GM19328 (cell line): ENCODE measurements at regions not wholly inside any gene's neighbourhood (a gene's known extent, or its start where the extent isn't known, plus 50 kb on each side); places are given as distances from the start of the nearest gene placed in this dataset.

Experiments used
- ATAC-seq: cut with Tn5 transposase; IDR thresholded peaks from one replicate; pipeline ENCODE4 v1.9.1; 2021; ENCODE audit warnings: mild to moderate bottlenecking, moderate library complexity; ENCODE audit not compliant: unreplicated experiment

DNA sequence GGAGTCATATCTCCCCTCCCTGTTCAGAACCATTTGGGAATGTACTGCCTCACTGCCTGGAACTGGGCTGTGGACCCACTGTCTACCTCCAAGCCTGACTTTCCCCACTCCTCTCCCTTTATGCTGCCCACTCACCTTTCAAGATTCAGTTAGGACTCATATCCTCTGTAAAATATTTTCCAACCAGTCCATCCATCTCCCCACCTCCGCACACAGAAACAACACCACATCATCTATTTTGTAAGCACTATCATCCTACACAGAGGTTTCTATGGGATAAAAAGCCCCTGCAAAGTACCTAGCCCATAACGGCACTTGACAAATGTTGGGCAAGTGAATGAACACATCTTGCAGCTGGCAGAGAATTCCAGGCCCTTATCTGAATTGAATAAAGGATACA, 250.8 kb downstream of the ANAPC1 start:
- no peak for ATAC-seq

DNA sequence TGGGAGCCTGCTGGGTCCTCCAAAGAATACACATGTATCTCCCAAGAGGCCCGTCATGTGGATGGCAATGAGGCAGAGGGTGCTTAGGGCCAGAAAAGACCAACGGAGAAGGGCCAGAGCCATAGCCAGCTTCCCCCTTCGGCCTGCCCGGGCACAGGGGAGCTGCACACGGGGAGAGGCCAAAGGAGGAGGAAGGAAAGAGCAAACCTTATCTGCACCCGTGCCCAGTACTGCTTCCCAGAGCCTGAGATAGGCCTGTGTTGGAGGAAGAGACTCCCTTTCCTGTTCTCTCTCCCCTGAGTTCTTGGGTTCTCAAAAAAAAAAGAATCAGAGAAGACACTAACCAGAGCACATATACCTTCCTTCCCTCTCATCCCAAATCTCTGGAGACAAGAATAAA, 250.3 kb downstream of the ANAPC1 start:
- no peak for ATAC-seq

DNA sequence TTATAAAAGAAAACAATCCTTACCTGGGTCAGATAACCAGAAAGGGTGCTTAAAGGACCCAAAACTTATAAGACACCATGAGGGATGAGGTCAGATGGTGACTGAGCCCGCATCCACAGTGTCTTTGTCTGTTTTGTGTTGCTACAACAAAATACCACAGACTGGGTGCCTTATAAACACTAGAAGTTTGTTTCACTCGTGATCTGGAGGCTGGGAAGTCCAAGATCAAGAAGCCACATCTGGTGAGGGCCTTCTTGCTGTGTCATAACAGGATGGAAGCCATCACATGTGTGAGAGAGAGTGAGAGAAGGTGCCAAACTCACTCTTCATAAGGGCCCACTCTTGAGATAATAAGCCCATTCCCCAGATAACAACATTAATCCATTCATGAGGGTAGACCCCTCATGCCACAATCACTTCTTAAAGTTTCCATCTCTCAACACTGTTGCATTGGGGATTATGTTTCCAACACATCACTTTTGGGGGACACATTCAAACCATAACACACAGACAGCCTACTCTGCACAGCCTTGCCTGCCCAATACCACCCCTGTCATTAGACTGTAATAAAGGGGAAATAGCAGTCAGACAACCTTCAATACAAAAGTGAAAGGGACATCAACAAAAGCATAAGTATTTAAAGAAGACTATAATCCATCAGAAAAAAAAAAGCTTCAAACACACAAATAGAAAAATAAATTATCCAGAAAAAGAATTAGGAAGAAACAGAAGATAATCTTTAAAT, 249.8 kb downstream of the ANAPC1 start:
- ATAC-seq: no peak

DNA sequence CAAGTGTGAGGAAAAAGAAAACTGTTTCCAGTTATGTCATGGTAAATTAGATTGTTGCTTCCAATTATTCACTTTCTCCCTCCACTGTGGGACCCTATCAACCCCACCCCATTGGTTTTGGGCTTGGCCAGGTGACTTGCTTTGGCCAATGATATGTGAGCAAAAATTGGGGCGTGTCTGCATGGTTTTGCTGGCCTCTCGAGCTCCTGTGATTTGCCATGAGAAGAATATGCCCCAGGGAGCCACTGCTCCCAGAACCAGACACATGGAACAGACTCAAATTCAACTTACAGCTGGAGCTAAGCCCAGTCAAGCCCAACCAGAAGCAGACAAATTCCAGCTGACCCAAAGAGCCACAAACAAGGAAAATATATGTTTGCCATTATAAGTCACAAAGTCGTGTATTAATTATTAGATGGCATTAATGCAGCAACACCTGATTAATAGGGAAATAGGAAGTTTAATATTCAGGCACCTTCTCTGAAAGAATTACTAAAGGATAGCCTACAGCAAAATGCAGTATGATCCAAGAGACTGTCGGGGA, 248.9 kb downstream of the ANAPC1 start:
- no peak for ATAC-seq

DNA sequence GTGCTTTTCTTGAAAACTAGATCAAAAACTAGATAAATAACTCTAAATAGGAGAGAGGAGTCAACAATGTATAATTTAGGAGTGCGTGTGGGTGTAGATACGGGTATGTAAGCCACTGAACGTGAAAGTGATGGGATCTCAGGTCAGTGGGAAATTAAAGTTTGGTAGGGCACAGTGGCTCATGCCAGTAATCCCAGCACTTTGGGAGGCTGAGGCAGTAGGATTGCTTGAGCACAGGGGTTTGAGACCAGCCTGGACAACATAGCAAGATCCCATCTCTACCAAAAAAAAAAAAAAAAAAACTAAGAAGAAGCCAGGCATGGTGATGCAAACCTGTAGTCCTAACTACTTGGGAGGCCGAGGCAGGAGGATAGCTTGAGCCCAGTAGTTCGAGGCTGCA, 247.1 kb downstream of the ANAPC1 start:
- no peak for ATAC-seq

DNA sequence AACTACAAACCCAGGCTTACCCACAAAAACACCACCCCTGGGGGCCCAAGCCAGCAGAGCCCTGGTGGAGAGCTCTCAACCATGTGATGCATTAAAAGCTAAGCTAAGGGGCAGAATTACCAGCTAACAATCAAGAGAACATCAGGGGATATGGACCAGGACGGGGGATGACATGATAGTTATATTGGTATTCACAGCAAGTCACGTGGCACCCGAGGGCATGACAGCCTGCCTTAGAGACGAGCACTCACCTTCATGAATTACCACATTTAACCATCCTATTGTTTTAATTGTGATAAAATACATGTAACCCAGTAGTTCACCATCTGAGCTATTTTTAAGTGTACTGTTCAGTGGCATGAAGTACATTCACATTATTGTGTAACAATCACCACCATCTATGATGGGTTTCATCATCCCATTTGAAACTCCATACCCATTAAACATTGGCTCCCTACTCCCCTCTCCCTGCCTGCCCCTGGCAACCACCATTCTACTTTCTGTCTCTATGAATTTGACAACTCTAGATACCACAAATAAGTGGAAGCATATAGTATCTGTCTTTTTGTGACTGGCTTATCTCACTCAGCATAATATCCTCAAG, 245.6 kb downstream of the ANAPC1 start:
- no peak for ATAC-seq

DNA sequence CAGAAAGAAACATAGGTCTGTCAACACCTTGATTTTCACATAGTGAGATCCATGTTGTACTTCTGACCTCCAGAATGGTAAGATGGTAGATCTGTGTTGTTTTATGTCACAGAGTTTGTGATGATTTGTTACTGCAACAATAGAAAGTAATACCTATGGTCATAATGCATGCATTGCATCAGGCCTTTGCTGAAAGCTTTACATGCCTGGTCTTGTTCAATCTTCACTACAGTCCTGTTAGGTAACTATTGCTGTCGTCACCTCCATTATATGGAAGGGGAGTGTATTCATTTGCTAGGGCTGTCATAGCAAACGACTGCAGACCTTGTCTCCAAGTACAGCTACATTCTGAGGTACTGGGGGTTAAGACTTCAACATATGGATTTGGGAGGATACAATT, 243.5 kb downstream of the ANAPC1 start:
- no peak for ATAC-seq

DNA sequence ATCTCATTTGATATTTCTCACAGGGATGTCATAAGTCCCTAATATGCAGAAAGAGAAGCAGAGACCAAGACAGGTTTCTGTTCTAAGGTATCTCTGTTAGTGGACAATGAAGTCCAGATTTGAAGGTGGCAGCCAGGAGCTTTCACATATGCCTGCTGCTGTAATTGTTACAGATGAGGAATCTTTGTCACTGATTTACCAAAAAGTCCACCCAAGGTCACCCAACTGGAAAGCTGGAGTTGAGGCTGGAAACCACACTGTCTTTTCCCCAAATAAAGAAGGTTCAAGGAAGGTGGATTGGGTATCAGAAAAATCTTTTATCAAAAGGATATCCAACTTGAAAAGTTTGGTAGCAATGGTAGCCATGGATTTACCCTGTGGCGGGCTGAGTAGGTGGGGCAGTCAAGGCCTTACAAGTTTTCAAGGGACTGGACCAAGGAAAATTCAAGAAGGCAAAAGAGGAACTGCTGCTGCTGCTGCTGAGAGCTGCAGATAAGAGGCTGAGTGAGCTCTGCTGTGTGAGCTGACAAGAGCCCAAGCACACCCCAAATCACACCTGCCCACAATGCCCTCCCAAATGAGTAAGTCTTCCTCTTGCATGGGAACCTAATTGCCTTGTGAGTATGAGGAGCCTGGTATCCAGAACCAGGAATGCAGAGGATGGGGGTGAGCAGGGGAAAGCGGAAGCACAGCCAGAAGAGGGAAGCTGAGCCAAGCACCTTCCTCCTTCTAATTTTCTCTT, 241.2 kb downstream of the ANAPC1 start:
- no peak for ATAC-seq

DNA sequence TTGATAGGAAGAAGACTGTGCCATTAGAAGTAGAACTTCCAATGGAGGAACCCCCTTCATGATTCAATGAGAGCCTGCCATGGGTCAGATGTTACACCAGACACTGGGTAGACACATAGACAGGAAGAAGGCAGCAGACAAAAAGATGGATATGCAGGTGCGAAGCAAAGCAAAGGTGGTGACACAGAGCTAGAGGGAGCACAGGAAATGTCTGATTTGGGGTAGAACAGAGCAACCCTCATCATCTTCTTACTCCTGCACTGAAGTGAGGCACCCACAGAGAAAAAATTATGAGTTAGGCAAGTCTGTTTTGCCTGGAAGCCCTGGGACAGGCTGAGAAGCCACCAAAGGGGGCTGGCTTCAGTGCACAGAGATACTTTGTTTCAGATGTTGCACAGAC, 240.2 kb downstream of the ANAPC1 start:
- no peak for ATAC-seq

DNA sequence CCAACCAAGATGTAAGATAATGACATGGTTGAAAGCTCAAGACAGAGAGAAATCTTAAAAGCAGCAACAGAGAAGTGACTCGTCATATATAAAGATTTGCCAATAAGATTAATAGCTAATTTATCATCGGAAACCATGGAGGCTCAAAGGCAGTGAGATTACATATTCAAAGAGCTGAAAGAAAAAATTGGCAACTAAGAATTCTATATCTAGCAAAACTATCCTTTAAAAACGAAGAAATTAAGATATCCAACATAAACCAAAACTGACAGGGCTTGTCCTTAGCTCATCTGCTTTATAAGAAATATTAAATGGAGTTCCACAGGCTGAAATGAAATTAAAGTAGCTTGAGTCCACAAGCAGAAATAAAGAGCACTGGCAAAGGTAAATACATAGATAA, 236.6 kb downstream of the ANAPC1 start:
- ATAC-seq: no peak

DNA sequence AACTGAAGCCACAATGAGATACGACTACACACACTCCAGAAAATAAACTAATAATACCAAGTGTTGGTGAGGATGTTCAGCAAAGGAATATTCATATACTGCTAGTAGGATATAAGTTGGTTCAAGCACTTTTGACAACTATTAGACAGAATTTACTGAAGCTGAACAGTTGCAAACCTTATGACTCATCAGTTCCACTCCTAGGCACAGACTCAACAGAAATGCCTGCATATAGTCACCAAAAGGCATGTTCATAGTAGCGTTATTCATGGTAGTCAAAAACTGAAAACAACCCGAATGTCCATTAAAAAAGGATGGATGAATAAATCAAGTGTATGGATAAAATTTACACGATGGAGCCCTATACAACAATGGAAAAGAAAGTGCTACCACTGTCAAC, 232.0 kb downstream of the ANAPC1 start:
- ATAC-seq: no peak

DNA sequence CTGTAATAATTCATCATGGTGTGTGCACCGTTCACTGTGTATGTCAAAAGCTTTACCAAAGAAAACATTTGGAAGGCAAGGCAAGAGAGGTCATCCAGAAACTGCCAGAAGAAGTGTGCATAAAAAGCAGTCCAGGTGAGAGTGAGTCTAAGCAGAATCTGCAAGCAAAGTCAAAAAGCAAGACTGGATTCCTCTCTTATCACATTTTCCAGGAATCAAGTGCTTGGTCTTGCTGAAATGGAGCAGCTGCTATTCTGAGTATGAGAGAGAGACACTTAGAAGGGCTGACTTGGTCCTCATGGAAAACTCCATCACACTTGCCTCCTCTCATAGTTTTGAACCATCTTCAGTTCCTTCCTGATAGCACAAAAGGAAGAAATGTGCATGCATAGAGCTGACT, 231.3 kb downstream of the ANAPC1 start:
- ATAC-seq: no peak

DNA sequence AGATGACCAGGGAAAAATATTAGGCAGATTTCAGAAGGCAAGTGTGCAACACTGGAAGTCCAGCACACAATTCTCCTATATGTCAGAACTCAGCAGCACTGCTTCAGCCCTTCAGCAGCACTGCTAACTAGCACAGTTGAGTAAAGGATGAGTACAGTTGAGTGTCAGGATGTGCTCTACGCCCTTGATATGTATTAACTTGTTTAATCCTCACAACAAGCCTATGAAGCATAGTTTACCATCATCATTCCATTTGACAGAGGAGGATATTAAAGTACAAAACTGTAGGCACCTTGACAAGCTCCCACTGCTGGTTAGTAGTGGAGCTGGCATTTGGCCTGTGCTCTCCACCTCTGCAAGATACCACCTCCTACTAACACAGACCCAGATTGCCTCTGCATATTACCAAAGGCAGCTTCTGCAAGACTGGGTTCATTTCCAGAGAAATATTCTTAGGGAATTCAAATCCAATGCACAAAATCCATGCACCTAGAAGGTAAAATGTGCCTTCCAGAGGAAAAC, 230.8 kb downstream of the ANAPC1 start:
- no peak for ATAC-seq

DNA sequence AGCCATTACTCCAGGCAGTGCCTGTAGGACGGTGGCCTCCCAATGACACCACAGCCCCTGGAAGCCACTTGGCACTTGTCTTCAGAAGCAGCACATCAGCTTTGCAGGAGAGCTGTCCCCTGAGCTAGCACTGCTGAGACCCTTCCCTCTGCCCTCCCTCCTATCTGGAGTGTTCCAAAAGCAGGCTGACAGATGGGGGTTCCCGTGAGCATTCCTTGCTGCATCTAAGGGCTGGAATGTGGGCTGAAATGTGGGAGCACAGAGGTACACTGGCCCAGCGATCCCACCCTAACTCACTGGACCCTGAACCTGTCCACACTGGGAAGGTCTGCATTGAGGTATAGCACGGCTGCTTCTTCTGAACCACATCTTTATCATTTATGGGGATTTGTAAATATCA, 230.1 kb downstream of the ANAPC1 start:
- no peak for ATAC-seq

DNA sequence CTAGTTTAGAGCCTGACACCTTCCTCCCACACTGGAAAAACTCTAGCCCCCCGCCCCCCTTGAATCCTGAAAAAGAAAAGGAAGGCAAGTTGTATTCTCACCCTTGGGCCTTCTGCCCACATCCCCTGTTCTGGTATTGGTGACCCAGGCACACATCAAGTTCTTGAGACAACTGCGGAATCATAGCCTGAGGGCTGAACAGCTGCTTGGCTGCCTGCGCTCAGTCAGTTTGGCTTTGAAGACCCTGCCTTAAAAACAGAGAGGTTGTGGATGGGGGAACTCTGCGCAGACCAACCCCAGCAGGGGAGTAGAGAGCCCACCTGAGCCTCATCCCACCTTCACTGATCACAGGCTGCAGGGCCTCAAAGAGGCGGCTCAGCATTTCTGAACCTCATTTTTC, 229.2 kb downstream of the ANAPC1 start:
- ATAC-seq: no peak

DNA sequence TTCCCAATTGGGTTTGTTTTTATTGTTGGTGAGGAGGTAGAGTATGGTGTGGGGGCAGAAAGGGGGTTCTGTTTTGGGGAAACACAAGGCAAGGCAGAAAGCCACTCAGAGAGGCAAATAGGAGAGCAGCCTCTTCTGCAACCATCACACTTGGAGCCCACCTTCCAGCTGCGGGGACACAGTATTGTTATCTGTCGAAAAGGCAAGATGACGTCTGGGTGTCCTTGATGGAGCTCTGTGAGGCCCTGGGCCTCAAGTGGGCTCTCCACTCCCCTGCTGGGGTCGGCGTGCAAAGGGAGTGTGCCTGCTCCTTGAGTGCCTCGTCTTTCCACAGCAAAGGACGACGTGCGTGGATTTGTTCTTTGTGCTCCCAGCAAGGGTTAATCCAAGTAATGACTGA, 227.6 kb downstream of the ANAPC1 start:
- no peak for ATAC-seq

DNA sequence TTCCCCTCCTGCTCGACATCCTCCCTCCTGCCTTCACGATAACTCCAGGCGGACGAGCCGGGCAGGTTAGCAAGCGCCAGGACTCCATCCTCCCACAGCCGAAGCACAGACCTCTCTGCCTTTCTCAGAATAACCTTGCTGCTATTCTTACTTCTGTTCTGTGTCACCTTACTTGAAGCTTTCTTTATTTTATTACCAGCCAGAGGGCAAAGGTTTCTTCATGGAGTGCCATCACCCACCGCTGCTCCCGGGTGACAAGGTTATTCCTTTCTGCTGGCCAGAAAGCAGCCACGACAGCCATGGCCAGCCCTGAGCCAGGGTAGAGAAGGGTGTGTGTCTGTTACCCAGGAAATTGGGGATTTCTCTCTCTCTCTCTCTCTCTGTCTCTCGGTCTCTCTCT, 227.1 kb downstream of the ANAPC1 start:
- ATAC-seq: no peak

DNA sequence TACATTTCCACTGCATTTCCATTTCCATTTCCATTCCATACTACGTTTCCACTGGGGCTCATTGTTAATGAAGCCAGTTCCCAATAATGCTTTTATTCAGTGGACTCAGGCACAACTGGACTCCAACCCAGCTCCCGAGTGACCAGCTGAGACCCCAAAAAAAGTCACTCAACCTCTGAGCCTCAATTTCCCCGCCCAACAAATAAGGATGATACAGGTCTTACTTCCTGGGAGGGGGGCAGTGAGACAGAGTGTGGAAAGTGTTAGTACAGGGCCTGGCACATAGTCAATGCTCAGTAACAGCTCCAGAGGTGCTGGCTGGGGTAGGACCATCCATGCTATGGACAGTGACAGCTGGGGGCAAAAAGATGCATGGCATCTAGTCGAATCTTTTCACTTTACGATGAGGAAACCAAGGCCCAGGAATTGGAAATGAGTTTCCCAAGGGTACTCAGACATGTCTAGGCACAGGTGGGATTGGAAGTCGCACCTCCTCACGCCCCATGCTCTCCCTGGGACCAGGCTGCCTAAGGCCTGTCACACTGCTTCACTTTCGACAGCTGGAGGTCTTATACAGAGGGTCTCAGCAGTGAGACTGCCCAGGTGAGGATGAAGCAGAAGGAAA, 226.5 kb downstream of the ANAPC1 start:
- no peak for ATAC-seq

DNA sequence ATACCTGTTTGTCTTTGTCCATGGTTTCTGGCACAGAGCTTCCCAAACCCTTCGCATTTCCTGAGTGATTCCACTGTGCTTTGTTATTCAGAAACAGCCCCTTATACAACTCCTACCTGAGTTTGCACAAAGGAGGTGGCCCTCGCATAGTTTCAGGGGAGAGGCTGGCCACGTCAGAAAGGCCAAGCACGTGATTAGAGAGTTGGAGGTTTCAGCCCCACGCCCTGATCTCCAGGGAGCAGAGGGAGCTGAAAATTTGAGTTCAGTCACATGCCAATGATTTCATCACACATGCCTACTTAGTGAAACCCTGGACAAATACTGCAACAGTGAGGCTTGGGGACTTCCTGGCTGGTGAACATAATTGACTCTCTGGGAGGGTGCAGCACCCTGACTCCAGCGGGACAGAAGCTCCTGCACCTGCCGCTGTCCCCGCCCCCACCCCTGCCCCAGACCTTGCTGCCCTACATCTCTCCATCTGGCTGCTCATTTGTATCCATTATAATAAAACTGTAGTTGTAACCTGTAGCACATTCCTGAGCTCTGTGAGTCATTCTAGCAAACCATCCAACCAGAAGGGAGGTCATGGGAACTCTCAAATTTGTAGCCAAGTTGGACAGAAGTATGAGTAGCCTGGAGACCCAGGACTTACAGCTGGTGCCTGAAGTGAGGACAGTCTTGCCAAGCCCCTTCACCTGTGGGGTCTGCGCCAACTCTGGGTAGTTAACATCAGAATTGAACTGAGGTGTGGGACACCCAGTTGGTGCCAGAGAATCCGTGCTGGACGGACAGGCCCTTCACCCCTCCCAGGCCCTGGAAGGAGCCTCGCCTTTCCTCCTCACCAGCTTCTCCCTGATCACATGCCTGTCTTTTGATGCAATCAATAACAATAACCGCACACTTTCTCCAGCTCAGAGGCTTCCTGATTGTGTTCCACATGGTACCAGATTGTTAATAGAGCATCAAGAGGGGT, 224.3 kb downstream of the ANAPC1 start:
- no peak for ATAC-seq

DNA sequence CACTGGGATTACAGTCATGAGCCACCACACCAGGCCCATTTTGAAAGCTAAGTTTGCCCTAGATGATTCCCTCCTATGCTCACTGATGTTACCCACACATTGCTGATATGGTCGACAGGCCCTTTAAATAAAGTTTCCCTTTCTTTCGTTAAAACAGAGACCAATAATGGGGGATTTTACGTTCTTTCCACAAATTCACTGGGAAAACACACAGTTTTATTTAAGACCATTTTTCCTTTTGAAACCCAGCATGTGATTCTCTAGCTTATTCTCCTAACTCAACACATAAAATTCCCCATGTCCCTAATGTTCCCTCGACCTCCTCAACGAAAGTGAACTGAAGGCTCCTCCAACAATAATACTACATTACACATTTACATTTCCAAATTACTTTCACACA, 223.2 kb downstream of the ANAPC1 start:
- ATAC-seq: no peak
